ENCODE measurements at regions not wholly inside any gene's neighbourhood (a gene's known extent, or its start where the extent isn't known, plus 50 kb on each side); places are given as distances from the start of the nearest gene placed in this dataset.

DNA sequence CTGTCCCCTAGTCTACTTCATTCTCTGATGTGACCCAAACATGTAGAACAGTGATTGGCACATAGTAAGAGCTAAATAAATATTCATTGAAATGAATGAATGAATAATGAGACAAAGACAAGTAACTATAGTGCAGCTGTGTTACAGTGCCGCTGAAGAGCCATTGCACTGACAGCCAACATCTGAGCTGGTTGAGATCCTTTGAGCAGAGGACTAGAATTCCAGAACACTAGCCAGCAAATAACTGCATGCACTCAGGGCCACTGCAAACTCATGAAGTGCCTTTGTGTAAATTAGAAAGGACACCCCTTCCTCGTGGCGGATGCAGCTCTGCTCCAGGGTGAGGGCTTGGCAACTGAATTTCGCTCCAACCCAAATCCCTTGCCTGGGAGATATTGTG lies 230.3 kb upstream of the CDYL start:
- TF ChIP-seq ISL1 (CRISPR knock-in tag; IDR thresholded peaks at IDR 0.05) (no peak), ZFP3 (CRISPR knock-in tag; IDR thresholded peaks at IDR 0.05) (no peak), ZNF565 (CRISPR knock-in tag; conservative IDR thresholded peaks at IDR 0.05; ENCODE audit: low read depth) (no peak), ZC3H10 (CRISPR knock-in tag; IDR thresholded peaks at IDR 0.05) (no peak), TCF4 (CRISPR knock-in tag; IDR thresholded peaks at IDR 0.05; ENCODE audit: borderline replicate concordance) (no peak), ZNF70 (CRISPR knock-in tag; IDR thresholded peaks at IDR 0.05) (no peak), SNAI2 (CRISPR knock-in tag; IDR thresholded peaks at IDR 0.05) (no peak), PPARA (CRISPR knock-in tag; IDR thresholded peaks at IDR 0.05; ENCODE audit: borderline replicate concordance) (no peak), ZNF8 (CRISPR knock-in tag; IDR thresholded peaks at IDR 0.05) (no peak), ZFP30 (CRISPR knock-in tag; IDR thresholded peaks at IDR 0.05) (no peak)
- TF ChIP-seq, protein P1, sequence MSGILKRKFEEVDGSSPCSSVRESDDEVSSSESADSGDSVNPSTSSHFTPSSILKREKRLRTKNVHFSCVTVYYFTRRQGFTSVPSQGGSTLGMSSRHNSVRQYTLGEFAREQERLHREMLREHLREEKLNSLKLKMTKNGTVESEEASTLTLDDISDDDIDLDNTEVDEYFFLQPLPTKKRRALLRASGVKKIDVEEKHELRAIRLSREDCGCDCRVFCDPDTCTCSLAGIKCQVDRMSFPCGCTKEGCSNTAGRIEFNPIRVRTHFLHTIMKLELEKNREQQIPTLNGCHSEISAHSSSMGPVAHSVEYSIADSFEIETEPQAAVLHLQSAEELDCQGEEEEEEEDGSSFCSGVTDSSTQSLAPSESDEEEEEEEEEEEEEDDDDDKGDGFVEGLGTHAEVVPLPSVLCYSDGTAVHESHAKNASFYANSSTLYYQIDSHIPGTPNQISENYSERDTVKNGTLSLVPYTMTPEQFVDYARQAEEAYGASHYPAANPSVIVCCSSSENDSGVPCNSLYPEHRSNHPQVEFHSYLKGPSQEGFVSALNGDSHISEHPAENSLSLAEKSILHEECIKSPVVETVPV (CRISPR knock-in tag; IDR thresholded peaks at IDR 0.05), result no peak
- TF ChIP-seq, protein P2, sequence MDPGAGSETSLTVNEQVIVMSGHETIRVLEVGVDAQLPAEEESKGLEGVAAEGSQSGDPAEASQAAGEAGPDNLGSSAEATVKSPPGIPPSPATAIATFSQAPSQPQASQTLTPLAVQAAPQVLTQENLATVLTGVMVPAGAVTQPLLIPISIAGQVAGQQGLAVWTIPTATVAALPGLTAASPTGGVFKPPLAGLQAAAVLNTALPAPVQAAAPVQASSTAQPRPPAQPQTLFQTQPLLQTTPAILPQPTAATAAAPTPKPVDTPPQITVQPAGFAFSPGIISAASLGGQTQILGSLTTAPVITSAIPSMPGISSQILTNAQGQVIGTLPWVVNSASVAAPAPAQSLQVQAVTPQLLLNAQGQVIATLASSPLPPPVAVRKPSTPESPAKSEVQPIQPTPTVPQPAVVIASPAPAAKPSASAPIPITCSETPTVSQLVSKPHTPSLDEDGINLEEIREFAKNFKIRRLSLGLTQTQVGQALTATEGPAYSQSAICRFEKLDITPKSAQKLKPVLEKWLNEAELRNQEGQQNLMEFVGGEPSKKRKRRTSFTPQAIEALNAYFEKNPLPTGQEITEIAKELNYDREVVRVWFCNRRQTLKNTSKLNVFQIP (CRISPR knock-in tag; IDR thresholded peaks at IDR 0.05; ENCODE audit: borderline replicate concordance, low read depth), result no peak
- TF ChIP-seq, protein P3, sequence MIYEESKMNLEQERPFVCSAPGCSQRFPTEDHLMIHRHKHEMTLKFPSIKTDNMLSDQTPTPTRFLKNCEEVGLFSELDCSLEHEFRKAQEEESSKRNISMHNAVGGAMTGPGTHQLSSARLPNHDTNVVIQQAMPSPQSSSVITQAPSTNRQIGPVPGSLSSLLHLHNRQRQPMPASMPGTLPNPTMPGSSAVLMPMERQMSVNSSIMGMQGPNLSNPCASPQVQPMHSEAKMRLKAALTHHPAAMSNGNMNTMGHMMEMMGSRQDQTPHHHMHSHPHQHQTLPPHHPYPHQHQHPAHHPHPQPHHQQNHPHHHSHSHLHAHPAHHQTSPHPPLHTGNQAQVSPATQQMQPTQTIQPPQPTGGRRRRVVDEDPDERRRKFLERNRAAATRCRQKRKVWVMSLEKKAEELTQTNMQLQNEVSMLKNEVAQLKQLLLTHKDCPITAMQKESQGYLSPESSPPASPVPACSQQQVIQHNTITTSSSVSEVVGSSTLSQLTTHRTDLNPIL (CRISPR knock-in tag; IDR thresholded peaks at IDR 0.05; ENCODE audit: low read depth), result no peak
- TF ChIP-seq, protein P4, sequence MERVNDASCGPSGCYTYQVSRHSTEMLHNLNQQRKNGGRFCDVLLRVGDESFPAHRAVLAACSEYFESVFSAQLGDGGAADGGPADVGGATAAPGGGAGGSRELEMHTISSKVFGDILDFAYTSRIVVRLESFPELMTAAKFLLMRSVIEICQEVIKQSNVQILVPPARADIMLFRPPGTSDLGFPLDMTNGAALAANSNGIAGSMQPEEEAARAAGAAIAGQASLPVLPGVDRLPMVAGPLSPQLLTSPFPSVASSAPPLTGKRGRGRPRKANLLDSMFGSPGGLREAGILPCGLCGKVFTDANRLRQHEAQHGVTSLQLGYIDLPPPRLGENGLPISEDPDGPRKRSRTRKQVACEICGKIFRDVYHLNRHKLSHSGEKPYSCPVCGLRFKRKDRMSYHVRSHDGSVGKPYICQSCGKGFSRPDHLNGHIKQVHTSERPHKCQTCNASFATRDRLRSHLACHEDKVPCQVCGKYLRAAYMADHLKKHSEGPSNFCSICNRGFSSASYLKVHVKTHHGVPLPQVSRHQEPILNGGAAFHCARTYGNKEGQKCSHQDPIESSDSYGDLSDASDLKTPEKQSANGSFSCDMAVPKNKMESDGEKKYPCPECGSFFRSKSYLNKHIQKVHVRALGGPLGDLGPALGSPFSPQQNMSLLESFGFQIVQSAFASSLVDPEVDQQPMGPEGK (CRISPR knock-in tag; IDR thresholded peaks at IDR 0.05; ENCODE audit: borderline replicate concordance), result no peak
- TF ChIP-seq, protein P5, sequence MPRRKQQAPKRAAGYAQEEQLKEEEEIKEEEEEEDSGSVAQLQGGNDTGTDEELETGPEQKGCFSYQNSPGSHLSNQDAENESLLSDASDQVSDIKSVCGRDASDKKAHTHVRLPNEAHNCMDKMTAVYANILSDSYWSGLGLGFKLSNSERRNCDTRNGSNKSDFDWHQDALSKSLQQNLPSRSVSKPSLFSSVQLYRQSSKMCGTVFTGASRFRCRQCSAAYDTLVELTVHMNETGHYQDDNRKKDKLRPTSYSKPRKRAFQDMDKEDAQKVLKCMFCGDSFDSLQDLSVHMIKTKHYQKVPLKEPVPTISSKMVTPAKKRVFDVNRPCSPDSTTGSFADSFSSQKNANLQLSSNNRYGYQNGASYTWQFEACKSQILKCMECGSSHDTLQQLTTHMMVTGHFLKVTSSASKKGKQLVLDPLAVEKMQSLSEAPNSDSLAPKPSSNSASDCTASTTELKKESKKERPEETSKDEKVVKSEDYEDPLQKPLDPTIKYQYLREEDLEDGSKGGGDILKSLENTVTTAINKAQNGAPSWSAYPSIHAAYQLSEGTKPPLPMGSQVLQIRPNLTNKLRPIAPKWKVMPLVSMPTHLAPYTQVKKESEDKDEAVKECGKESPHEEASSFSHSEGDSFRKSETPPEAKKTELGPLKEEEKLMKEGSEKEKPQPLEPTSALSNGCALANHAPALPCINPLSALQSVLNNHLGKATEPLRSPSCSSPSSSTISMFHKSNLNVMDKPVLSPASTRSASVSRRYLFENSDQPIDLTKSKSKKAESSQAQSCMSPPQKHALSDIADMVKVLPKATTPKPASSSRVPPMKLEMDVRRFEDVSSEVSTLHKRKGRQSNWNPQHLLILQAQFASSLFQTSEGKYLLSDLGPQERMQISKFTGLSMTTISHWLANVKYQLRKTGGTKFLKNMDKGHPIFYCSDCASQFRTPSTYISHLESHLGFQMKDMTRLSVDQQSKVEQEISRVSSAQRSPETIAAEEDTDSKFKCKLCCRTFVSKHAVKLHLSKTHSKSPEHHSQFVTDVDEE (CRISPR knock-in tag; IDR thresholded peaks at IDR 0.05), result no peak

GRCh38 chr6:4543596-4543995 lies 232.6 kb upstream of the CDYL start:
- ATAC-seq, result no peak

More for the DNA sequence above, 230.3 kb upstream of the CDYL start:
- ATAC-seq, result no peak

More at GRCh38 chr6:4543596-4543995, 232.6 kb upstream of the CDYL start:
- TF ChIP-seq ISL1 (CRISPR knock-in tag; IDR thresholded peaks at IDR 0.05) (no peak), ESRRG (CRISPR knock-in tag; IDR thresholded peaks at IDR 0.05) (no peak), OSR1 (CRISPR knock-in tag; IDR thresholded peaks at IDR 0.05) (no peak), TCF4 (CRISPR knock-in tag; IDR thresholded peaks at IDR 0.05; ENCODE audit: borderline replicate concordance) (no peak), ZFP3 (CRISPR knock-in tag; IDR thresholded peaks at IDR 0.05) (no peak), ZC3H10 (CRISPR knock-in tag; IDR thresholded peaks at IDR 0.05) (no peak), ZNF8 (CRISPR knock-in tag; IDR thresholded peaks at IDR 0.05) (no peak), SNAI2 (CRISPR knock-in tag; IDR thresholded peaks at IDR 0.05) (no peak), BACH2 (CRISPR knock-in tag; IDR thresholded peaks at IDR 0.05; ENCODE audit: borderline replicate concordance) (no peak), ZNF565 (CRISPR knock-in tag; conservative IDR thresholded peaks at IDR 0.05; ENCODE audit: low read depth) (no peak)
- TF ChIP-seq, protein P1 (CRISPR knock-in tag; IDR thresholded peaks at IDR 0.05), result no peak
- TF ChIP-seq, protein P5 (CRISPR knock-in tag; IDR thresholded peaks at IDR 0.05), result no peak
- TF ChIP-seq, protein P4 (CRISPR knock-in tag; IDR thresholded peaks at IDR 0.05; ENCODE audit: borderline replicate concordance), result no peak
- TF ChIP-seq, protein P3 (CRISPR knock-in tag; IDR thresholded peaks at IDR 0.05; ENCODE audit: low read depth), result no peak

Data from SK-N-SH treated with all-trans-retinoic acid at 6 μM for 48 hours (cell line).